GM20000 (cell line): ENCODE measurements at regions not wholly inside any gene's neighbourhood (a gene's known extent, or its start where the extent isn't known, plus 50 kb on each side); places are given as distances from the start of the nearest gene placed in this dataset.

Experiments
- DNase-seq: peaks from one replicate; pipeline ENCODE4 v3.0.0; 2012; ENCODE audit warnings: low spot score
- TF ChIP-seq, protein P1 (sequence below): IDR thresholded peaks from 2 replicates; pipeline ENCODE4 v1.5.1; 2012; ENCODE audit warnings: mild to moderate bottlenecking, control low read depth; ENCODE audit errors: extremely low read depth, missing control alignments

GRCh38 chr14:31990926-31991572, 86.1 kb upstream of the ARHGAP5 start:
- TF ChIP-seq, protein P1, sequence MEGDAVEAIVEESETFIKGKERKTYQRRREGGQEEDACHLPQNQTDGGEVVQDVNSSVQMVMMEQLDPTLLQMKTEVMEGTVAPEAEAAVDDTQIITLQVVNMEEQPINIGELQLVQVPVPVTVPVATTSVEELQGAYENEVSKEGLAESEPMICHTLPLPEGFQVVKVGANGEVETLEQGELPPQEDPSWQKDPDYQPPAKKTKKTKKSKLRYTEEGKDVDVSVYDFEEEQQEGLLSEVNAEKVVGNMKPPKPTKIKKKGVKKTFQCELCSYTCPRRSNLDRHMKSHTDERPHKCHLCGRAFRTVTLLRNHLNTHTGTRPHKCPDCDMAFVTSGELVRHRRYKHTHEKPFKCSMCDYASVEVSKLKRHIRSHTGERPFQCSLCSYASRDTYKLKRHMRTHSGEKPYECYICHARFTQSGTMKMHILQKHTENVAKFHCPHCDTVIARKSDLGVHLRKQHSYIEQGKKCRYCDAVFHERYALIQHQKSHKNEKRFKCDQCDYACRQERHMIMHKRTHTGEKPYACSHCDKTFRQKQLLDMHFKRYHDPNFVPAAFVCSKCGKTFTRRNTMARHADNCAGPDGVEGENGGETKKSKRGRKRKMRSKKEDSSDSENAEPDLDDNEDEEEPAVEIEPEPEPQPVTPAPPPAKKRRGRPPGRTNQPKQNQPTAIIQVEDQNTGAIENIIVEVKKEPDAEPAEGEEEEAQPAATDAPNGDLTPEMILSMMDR, result no peak
- DNase-seq, result no peak

GRCh38 chr14:31992011-31992447, 85.1 kb upstream of the ARHGAP5 start:
- no peak for DNase-seq
- TF ChIP-seq, protein P1, result no peak

GRCh38 chr14:31993521-31993951, 83.6 kb upstream of the ARHGAP5 start:
- DNase-seq, result no peak

DNA sequence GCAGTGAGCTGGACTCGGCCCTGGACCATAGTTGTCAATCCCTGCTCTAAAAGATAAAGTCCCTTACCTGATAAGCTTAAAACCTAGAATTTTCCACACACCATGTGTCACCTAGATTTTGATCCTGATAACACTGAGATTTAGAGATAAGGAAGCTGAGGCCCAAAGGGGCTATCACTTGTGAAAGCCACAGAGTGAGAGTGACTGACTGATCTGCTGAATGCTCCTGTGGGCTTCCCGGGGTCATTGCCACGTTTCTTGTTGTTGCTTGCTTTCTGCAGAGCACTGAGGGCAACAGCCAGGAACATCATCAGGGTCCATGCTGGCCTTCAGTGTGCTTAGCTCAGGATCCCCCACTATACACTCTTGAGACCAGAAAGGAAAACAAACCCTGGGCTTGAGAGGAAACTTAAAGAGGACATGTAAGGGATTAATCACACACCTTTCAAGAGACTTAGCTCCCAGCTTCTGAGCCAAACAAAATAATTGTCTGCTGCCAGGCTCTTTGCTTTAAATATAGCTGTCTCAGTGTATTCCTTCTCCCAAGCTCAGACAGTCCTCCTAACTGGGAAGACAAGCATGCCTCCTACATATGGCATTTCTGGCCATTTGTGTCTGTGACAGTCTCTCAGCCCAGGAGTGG, 82.6 kb upstream of the ARHGAP5 start:
- TF ChIP-seq, protein P1, result no peak
- DNase-seq, result no peak

More at GRCh38 chr14:31993521-31993951, 83.6 kb upstream of the ARHGAP5 start:
- TF ChIP-seq, protein P1, result no peak

GRCh38 chr14:32003585-32003984, 73.5 kb upstream of the ARHGAP5 start:
- TF ChIP-seq, protein P1, result no peak
- no peak for DNase-seq

DNA sequence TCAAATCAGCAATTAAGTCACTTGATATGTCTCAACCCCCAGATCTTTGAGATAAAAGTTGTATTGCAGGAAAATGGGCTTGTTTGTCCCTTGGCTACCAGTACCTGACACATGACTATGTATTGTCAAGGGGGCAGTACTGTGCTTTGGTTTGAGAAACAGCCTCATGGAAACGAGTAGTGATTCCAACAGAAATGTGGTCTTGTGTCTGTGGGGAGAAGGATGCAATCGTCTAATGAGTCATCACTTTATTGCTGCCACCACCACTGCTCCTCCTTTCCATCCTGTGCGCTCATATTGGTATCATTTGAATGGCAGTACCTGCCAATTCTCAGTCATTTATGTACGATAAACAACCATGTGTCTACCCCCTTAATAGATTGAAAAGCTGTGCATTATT, 72.8 kb upstream of the ARHGAP5 start:
- DNase-seq, result no peak
- TF ChIP-seq, protein P1, result no peak

- no peak for DNase-seq
- TF ChIP-seq, protein P1, result no peak
Observed at GRCh38 chr14:32005628-32006027, 71.5 kb upstream of the ARHGAP5 start.
